Stomach smooth muscle (tissue), 2 donors: ENCODE measurements at regions not wholly inside any gene's neighbourhood (a gene's known extent, or its start where the extent isn't known, plus 50 kb on each side); places are given as distances from the start of the nearest gene placed in this dataset.
"Not testable (repeated sequence)": the region's sequence is repeated elsewhere in the genome, so short reads cannot be mapped to it uniquely, and the experiment has no call there.

ENCODE experiments used
- H3K27ac ChIP-seq: one replicate; pipeline ENCODE4 v1.7.0; 2013; ENCODE audit warnings: mild to moderate bottlenecking, low read length, inconsistent platforms
- H3K27me3 ChIP-seq, 2 donors: one replicate each; pipeline ENCODE4 v1.7.0; 2013; ENCODE audit warnings: low read length in 2 of 2; ENCODE audit not compliant: insufficient read depth in 2 of 2, control insufficient read depth in 1 of 2
- H3K36me3 ChIP-seq, 2 donors: one replicate each; pipeline ENCODE4 v1.7.0; 2013; ENCODE audit warnings: low read length in 2 of 2; ENCODE audit not compliant: control insufficient read depth in 2 of 2, insufficient read depth in 2 of 2
- H3K4me1 ChIP-seq: one replicate; pipeline ENCODE4 v1.7.0; 2013; ENCODE audit warnings: low read length; ENCODE audit not compliant: control insufficient read depth, insufficient read depth
- H3K4me3 ChIP-seq, 2 donors: one replicate each; pipeline ENCODE4 v1.7.0; 2013; ENCODE audit warnings: low read length in 2 of 2
- H3K9ac ChIP-seq, 2 donors: one replicate each; pipeline ENCODE4 v1.7.0; 2013; ENCODE audit warnings: low read length in 2 of 2, mild to moderate bottlenecking in 1 of 2
- H3K9me3 ChIP-seq, 2 donors: one replicate each; pipeline ENCODE4 v1.7.0; 2013; ENCODE audit warnings: low read length in 2 of 2; ENCODE audit not compliant: control insufficient read depth in 2 of 2
- donor health status: healthy.
- donor health status: Pancreatic carcinoma.

GRCh38 chr9:92203887-92204286, 88.7 kb upstream of the SPTLC1 start:
- H3K4me1 ChIP-seq, H3K27ac ChIP-seq, H3K9me3 ChIP-seq, H3K36me3 ChIP-seq, H3K9ac ChIP-seq, H3K27me3 ChIP-seq, H3K4me3 ChIP-seq: not testable (repeated sequence)

GRCh38 chr9:92198237-92198636, 83.0 kb upstream of the SPTLC1 start:
- H3K36me3 ChIP-seq, H3K4me1 ChIP-seq, H3K4me3 ChIP-seq, H3K9me3 ChIP-seq, H3K27ac ChIP-seq, H3K9ac ChIP-seq, H3K27me3 ChIP-seq: not testable (repeated sequence)

- no peaks in the 10 kb centered on the region for H3K4me1 ChIP-seq
- no peaks in the 10 kb centered on the region for H3K9me3 ChIP-seq
- no peak overlapping the region for H3K27ac ChIP-seq
- no peaks in the 10 kb centered on the region for H3K27me3 ChIP-seq
- no peak overlapping the region for H3K4me3 ChIP-seq
- no peak overlapping the region for H3K9ac ChIP-seq
- no peaks in the 10 kb centered on the region for H3K36me3 ChIP-seq
Observed at GRCh38 chr9:92196909-92197308, 81.7 kb upstream of the SPTLC1 start.

DNA sequence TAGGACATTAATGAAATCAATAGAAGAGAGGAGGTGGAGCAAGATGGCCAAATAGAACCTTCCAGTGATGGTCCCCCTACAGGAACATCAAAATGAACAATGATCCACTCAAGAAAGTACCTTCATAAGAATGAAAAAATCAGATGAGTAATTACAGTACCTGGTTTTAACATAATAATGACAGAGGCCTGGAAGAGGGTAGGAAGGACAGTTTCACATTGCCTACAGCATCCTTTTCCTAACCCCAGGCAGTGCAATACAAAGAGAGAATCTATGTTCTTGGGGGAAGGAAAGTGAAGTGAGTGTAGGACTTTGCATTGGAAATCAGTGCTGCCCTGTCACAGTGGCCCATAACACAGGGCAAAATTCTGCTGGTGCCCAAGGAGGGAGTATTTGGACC, 81.2 kb upstream of the SPTLC1 start:
- Histone ChIP-seq H3K9ac (no peak overlapping the region), H3K27ac (no peak overlapping the region), H3K36me3 (no peaks in the 10 kb centered on the region), H3K9me3 (no peaks in the 10 kb centered on the region), H3K4me1 (no peaks in the 10 kb centered on the region), H3K4me3 (no peak overlapping the region), H3K27me3 (no peaks in the 10 kb centered on the region)

DNA sequence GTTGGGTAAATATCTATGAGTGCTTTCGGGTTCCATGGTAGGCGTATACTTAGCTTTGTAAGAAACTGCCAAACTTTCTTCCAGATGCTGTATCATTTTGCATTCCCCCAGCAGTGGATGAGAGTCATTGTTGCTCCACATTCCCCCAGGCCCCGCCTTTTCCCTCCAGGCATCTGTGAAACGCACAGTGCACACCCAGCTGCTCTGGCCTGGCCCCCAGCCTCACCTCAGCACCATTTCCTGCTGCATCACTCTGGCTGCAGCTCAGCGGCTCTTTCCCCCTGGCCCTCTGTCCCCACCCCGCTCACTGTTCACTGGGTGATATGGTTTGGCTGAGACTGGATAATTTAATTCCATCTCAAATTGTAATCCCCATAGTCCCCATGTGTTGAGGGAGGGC, 76.6 kb upstream of the SPTLC1 start:
- Histone ChIP-seq H3K4me3 (no peak overlapping the region), H3K27me3 (no peaks in the 10 kb centered on the region), H3K36me3 (no peaks in the 10 kb centered on the region)

DNA sequence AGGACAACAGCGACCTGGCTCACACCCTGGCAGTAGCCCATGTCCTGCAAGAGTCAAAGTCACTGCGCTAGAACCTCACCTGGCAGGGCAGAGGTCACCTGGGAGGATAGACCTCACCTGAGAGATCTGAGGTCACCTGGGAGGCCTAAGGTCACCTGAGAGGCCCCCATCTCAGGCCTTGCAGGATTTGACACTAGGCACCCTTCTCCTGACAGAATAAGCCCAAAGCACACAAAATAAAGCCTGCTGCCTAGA, 75.2 kb upstream of the SPTLC1 start:
- H3K27ac ChIP-seq: no peak overlapping the region
- no peak overlapping the region for H3K4me3 ChIP-seq
- peaks cover 2% of the 10 kb centered on the region for H3K4me1 ChIP-seq
- H3K27me3 ChIP-seq: no peaks in the 10 kb centered on the region
- no peaks in the 10 kb centered on the region for H3K36me3 ChIP-seq
- no peaks in the 10 kb centered on the region for H3K9me3 ChIP-seq
- no peak overlapping the region for H3K9ac ChIP-seq

More for the DNA sequence above, 76.6 kb upstream of the SPTLC1 start:
- H3K9ac ChIP-seq: no peak overlapping the region
- H3K9me3 ChIP-seq: no peaks in the 10 kb centered on the region
- H3K4me1 ChIP-seq: peaks cover 2% of the 10 kb centered on the region
- H3K27ac ChIP-seq: no peak overlapping the region

DNA sequence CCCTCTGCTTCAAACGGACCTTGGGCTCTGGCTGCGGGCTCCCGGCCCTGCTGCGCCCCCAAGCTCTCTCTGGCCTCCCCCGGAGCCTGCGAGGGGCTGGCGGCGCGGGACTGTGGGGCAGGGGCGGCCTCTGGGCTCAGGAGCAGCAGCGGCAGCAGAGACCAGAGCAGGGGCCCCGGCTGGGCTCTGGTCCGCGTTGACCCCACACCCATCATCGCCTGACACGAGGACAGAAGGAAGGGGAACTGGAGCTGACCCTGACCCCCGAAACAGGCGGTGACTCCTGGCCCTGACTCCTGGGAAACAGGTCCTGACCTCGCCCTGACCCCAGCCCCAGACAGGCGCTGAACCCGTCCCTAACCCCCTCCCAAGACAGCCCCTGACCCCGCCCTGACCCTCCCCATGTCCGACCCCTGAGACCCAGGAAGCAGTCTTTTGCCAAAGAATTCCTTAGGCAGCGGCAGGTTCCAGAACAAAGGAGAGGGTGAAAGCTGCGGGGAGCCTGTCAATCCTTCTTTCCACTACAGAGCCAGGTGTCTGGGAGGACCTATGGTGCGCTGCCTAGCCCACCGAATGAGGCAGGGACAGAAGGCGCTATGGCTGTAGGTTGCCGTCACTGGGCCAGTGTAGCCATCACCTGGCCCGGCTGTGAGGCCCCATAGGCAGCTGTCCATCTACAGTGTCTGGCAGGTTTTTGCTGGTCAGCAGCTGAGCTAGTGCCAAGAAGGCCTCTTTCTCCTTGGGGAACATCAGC, 74.7 kb upstream of the SPTLC1 start:
- no peaks in the 10 kb centered on the region for H3K9me3 ChIP-seq
- H3K4me3 ChIP-seq: no peak overlapping the region
- no peak overlapping the region for H3K9ac ChIP-seq
- no peaks in the 10 kb centered on the region for H3K27me3 ChIP-seq
- H3K36me3 ChIP-seq: no peaks in the 10 kb centered on the region
- H3K4me1 ChIP-seq: peaks cover 2% of the 10 kb centered on the region
- no peak overlapping the region for H3K27ac ChIP-seq

DNA sequence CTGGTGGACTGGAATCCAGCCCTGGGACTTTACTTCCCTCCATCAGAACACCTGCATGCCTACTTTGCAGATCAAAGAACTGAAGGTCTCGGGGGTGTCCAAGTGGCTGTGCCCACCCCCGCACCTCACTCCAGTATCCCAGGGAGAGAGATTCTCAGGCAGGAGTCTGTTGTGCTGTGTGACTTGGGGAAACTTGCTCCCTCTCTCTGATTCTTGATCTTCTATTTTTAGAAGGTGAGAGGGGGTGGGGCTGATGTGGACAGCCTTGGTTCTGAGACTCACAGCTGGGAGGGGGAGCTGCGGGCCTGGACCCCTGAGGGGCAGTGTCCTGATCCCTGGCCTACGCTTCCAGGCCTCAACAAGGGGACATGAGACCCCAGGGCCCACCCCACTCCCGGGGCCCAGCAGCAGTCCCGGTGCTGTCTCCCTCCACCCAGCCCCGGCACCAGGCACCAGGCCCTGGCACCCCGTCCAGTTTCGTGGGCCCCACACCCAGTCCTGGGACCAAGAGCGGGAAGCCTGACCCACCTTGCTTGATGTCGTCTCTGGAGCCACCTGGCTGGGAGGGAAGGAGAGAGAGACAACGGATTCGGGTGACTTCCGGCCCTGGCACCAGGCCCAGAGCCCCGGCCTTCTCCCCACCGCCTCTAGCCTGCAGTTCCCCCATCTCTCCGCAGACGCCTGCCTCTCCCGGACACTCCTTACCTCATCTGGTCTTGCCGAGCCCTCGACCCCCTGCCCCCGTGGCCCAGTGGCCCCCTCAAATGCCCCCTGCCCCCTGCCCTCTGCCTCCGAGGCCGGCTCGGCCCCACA, 74.0 kb upstream of the SPTLC1 start:
- Histone ChIP-seq H3K27ac (no peak overlapping the region), H3K9ac (no peak overlapping the region), H3K4me3 (no peak overlapping the region), H3K9me3 (no peaks in the 10 kb centered on the region), H3K4me1 (peaks cover 2% of the 10 kb centered on the region), H3K36me3 (no peaks in the 10 kb centered on the region), H3K27me3 (no peaks in the 10 kb centered on the region)

DNA sequence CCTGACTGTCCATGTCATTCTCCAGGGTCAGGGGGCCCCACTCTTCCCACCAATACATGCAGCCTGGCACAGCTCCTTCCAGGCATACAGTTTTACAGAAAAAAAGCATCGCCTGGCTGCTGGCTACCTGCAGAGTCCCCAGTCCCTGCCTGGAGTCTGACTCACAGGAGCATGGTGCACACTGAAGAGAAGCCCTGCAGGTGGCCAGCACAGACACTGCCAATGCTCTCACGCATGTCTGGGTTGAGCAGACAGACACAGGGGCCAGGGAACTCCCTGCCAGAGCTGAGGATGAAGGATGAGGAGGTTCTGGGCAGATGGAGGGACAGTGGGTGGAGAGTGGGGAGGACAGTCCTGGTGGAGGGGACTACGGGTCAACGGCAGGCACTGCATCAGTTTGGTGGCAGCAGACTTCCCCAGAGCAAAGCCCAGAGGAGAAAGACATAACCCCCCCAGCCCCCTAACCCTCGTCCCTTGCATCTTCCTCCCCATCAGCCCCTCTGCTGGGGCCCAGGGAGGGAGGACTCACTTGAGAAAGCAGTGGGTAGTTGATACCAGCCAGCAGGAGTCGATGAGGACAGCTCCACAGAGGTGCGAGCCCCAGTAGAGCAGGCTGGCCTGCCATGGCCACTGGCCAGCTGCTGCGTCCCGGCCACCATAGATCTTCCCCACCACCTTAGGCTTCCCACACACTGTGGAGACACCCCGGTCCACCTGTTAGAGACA, 72.9 kb upstream of the SPTLC1 start:
- Histone ChIP-seq H3K27me3 (no peaks in the 10 kb centered on the region), H3K9me3 (no peaks in the 10 kb centered on the region), H3K36me3 (no peaks in the 10 kb centered on the region), H3K4me3 (no peak overlapping the region), H3K27ac (no peak overlapping the region), H3K9ac (no peak overlapping the region), H3K4me1 (peaks cover 2% of the 10 kb centered on the region)

DNA sequence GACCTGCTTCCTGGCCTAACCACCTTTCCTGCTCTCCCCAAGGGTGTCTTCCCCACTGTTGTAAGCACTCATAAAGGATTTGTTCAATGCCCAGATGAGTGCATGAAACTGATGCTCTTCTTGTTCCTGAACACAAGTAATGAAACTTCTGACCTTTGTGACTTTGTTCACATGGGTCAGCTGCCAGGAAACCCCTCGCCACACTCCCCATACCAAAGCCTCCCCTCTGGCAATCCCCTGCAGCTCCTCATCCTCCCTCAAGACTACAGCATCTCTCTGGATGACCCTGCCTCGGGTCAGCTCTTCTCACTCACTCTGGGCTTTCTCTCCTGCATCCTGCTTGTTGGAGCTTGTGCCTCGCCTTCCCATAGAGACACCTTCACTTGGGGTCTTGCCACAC, 72.2 kb upstream of the SPTLC1 start:
- Histone ChIP-seq H3K27ac (no peak overlapping the region), H3K9ac (no peak overlapping the region), H3K27me3 (no peaks in the 10 kb centered on the region), H3K4me1 (peaks cover 2% of the 10 kb centered on the region), H3K36me3 (no peaks in the 10 kb centered on the region), H3K4me3 (no peak overlapping the region), H3K9me3 (no peaks in the 10 kb centered on the region)

GRCh38 chr9:92186631-92187030, 71.4 kb upstream of the SPTLC1 start:
- Histone ChIP-seq H3K36me3 (no peaks in the 10 kb centered on the region), H3K4me1 (peaks cover 2% of the 10 kb centered on the region), H3K27me3 (no peaks in the 10 kb centered on the region), H3K9me3 (peaks cover 0 to 3% of the 10 kb centered on the region in 2 donors), H3K4me3 (no peak overlapping the region), H3K27ac (no peak overlapping the region), H3K9ac (no peak overlapping the region)
